ENCODE measurements at regions not wholly inside any gene's neighbourhood (a gene's known extent, or its start where the extent isn't known, plus 50 kb on each side); places are given as distances from the start of the nearest gene placed in this dataset.

DNA sequence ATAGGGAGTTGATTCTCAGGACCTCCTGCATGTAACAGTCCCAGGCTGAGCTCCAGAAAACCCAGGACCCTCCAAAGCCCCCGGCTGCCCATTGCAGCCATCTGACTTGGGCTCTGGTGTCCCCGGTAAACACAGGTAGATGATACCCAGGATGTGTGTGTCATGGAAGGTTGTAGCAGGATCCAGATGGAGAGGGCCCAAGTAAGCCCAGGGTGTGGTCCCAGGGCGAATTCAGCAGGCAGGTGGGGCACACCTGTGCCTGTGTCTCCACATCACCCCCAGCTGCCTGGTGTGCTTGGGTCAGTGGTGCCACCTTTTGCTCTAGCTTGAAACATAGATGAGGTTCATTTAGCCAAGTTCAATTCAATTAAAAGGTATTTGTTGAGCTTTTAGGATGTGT is 524.1 kb downstream of the GLRX3 start:
- H3K4me3 ChIP-seq (ENCODE audit: low read depth, low read length): no peak overlapping the region
- TF ChIP-seq, protein P1, sequence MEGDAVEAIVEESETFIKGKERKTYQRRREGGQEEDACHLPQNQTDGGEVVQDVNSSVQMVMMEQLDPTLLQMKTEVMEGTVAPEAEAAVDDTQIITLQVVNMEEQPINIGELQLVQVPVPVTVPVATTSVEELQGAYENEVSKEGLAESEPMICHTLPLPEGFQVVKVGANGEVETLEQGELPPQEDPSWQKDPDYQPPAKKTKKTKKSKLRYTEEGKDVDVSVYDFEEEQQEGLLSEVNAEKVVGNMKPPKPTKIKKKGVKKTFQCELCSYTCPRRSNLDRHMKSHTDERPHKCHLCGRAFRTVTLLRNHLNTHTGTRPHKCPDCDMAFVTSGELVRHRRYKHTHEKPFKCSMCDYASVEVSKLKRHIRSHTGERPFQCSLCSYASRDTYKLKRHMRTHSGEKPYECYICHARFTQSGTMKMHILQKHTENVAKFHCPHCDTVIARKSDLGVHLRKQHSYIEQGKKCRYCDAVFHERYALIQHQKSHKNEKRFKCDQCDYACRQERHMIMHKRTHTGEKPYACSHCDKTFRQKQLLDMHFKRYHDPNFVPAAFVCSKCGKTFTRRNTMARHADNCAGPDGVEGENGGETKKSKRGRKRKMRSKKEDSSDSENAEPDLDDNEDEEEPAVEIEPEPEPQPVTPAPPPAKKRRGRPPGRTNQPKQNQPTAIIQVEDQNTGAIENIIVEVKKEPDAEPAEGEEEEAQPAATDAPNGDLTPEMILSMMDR (conservative IDR thresholded peaks at IDR 0.05; ENCODE audit: low read depth, low read length): no peak
- DNase-seq (ENCODE audit: low read depth): no peak

DNA sequence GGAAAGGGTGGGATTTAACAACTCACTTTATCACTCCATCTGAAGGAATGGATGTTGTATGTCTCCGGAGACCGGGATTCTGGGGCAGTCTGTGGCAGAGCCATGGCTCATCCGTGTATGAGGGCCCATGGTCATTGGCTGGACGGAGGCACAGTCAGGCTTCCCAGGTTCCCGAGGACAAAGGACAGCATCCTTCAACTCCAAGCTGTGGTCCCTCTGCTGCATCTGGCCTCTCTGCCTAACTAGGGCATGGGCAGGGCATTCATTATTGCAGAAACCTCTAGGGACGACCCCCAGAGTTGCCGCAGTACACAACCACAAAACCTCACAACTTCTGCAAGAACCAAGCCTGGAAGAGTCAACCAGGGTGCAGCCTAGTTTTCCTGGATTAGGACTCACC is 525.2 kb downstream of the GLRX3 start:
- no peak overlapping the region for H3K4me3 ChIP-seq (ENCODE audit: low read depth, low read length)
- DNase-seq (ENCODE audit: low read depth): no peak
- TF ChIP-seq, protein P1 (conservative IDR thresholded peaks at IDR 0.05; ENCODE audit: low read depth, low read length): no peak

DNA sequence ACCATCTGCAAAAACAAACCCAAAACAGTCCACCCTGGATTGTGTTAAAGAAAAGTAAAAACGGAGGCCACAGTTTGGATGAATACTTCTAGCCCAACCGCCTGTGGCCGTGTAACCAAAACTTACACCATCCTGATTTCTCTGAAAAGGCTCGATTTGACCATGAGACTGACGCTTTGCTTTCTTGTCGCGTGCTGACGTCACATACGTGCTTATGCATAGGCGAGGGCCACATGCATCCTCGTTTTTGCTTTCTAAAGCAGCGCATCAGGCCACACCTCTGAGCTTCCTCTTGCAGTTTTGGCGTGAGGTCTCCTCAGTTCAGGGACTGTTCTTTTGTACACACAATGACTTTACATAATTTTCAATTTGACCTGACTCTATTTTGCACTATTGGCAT is 526.6 kb downstream of the GLRX3 start:
- H3K4me3 ChIP-seq (ENCODE audit: low read depth, low read length): no peak overlapping the region
- TF ChIP-seq, protein P1 (conservative IDR thresholded peaks at IDR 0.05; ENCODE audit: low read depth, low read length): no peak
- DNase-seq (ENCODE audit: low read depth): no peak

DNA sequence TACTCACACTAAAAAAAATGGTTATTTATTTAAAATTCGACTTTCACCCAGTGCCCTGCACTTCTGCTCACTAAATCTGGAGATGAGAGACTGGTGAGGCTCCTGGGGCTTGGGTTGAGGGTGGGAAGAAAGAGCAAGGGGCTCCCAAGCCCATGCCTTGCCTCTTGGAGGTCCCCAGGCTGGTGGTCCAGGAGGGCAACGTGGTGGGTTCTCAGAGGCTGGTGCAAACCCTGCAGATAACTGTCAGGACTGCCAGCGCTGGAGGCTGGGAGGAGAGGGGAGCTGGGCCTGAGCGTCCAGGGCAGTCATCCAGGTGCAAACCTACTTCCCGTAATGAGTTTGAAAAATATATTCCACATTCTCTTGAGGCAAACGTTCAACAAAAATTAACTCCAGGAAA is 528.3 kb downstream of the GLRX3 start:
- DNase-seq (ENCODE audit: low read depth): no peak
- TF ChIP-seq, protein P1 (conservative IDR thresholded peaks at IDR 0.05; ENCODE audit: low read depth, low read length): no peak

DNA sequence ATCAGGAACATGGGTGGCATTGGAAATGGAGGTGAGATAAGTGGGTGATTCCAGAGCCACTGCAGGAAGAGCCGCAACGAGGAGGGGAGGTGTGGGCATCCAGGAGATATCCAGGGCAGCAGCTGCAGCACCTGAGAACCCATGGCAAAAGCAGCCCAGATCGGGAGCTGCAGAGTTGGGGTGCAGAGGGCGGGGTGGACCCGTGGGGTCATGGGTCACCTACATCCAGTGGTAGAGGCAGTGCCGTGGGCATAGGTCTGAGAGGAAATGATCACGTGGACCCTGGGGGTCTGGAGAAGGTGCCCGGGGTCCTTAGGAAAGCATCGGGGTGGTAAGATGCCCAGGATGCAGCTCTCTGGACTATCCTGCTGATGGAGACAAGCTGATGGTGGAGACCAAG is 530.0 kb downstream of the GLRX3 start:
- no peak overlapping the region for H3K4me3 ChIP-seq (ENCODE audit: low read depth, low read length)
- no peak for DNase-seq (ENCODE audit: low read depth)
- TF ChIP-seq, protein P1 (conservative IDR thresholded peaks at IDR 0.05; ENCODE audit: low read depth, low read length): no peak

More for the DNA sequence above, 528.3 kb downstream of the GLRX3 start:
- H3K4me3 ChIP-seq (ENCODE audit: low read depth, low read length): no peak overlapping the region

DNA sequence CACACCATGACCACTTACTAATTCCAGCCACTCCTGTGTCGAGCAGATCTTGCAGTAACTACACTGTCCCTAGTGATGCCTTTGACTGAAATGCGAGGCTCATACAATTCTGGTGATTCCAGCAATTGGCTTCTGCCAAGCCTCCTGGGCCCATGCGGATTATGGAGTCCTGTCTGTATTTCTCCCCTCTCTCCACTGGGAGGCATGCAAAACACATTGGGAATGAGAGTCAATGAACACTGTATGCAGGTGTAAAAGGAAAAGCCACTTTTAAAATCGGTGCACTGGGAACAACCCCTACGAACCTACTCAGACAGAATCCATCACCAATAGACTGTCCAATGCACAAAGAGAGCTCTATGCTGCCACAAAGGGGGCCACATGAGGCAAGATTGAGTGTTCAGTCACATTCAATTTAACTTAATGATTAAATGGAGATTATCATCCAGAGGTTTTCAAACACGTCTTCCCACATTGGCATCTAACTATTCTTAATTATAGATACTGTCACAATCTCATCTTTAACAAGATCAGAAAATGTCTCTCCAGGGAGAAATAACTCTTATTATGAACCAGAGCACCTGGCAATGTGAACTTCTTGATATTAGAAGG is 550.6 kb downstream of the GLRX3 start:
- TF ChIP-seq, protein P1 (conservative IDR thresholded peaks at IDR 0.05; ENCODE audit: low read depth, low read length): peak; percentile 49

DNA sequence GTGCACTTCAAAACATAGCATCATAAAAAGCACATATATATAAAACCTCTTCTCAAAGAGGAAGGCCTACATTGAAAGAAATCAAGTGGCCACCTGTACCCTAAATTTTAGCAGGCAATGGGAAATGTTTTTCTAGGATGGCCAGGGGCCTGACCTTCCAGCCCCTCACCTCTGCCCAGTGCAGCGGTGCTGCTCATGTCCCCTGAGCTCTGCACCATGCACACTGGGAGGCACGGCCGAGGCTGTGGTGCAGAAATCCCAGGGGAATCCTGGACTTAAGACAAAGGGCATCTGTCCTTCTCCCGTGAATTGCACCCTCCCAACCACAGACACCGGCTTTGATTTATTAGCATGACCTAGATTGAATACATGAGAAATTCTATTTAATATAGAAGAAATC is 551.4 kb downstream of the GLRX3 start:
- TF ChIP-seq, protein P1 (conservative IDR thresholded peaks at IDR 0.05; ENCODE audit: low read depth, low read length): no peak
- H3K4me3 ChIP-seq (ENCODE audit: low read depth, low read length): no peak overlapping the region
- DNase-seq (ENCODE audit: low read depth): no peak

More for the DNA sequence above, 550.6 kb downstream of the GLRX3 start:
- no peak for DNase-seq (ENCODE audit: low read depth)
- H3K4me3 ChIP-seq (ENCODE audit: low read depth, low read length): no peak overlapping the region

All from epithelial cell of proximal tubule (primary cell).